GM12892 (cell line): ENCODE measurements at regions not wholly inside any gene's neighbourhood (a gene's known extent, or its start where the extent isn't known, plus 50 kb on each side); places are given as distances from the start of the nearest gene placed in this dataset.
"Not testable (repeated sequence)": the region's sequence is repeated elsewhere in the genome, so short reads cannot be mapped to it uniquely, and the experiment has no call there.

ENCODE experiments used
- DNase-seq: peaks from one replicate; pipeline ENCODE4 v3.0.0; 2011; ENCODE audit not compliant: insufficient read length
- FAIRE-seq: peaks from 2 replicates; lab custom pipeline; 2011; peaks lifted over from hg19 to GRCh38; lab: Jason Lieb, UNC
- POLR2A ChIP-seq: IDR thresholded peaks from 2 replicates; pipeline ENCODE4 v1.6.1; 2011; ENCODE audit warnings: low read depth, low read length, control low read depth
- POLR2AphosphoS5 ChIP-seq: IDR thresholded peaks from 2 replicates; pipeline ENCODE4 v1.6.1; 2011; ENCODE audit warnings: low read depth, low read length, control low read depth
- TAF1 ChIP-seq: IDR thresholded peaks from 2 replicates; pipeline ENCODE4 v1.6.1; 2011; ENCODE audit warnings: low read depth, mild to moderate bottlenecking, control low read depth, low read length, borderline replicate concordance

DNA sequence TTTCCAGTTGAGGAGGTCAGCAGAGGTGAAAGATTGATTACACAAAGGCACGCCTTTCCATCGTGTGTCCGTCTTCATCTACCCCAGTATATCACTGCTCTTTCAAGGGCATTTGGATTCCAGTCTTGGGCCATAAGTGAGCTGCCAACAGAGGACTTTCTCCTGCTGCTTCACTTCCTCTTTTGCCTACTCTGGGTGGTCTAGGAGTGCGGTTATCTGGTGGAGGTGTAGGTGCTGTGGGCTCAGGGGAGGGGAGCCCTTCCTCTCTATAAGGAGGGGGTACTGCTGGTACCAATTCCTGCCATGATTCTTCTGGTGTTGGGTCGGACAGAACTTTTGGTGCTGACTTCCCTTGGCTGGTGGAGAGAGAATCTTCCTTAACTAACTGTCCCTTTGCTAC, 83.1 kb upstream of the VEPH1 start:
- FAIRE-seq (no peak), DNase-seq (no peak)
- TF ChIP-seq POLR2AphosphoS5 (no peak), TAF1 (no peak), POLR2A (no peak)

DNA sequence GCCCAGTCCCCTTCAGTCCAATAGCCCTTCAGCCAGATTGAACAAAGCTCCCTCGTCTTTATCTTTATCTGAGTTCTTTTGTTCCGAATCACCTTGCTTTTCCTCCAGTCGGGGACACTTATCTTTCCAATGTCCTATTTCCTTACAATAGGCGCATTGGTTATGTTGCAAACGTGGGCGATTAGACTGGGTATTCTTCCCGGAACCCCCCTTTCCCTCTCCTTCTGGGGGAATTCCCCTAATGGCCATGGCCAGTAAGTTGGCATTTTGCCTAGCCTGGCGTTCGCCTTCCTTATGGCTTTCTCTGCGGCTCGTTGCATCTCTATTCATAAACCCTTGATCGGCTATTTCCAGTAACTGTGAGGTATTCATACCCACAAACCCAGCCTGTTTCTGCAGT, 82.2 kb upstream of the VEPH1 start:
- FAIRE-seq (no peak), DNase-seq (no peak)
- TF ChIP-seq POLR2AphosphoS5 (no peak), POLR2A (no peak), TAF1 (no peak)

DNA sequence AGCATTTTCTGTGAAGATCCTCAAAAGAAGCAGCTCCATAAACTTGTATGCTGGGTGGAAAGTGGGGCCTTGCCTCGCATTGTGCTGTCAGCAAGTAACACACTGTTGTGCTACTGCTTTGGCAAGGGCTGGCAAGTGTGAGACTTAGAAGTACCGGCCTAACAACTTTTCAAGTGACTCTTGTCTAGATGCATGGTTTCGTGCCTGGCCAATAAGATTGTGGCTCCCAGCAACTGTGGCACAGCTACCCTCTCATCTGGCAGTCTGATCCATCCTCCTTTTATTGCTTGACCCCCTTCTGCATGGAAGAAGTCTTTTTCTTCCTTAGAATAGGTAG, 79.4 kb upstream of the VEPH1 start:
- TF ChIP-seq POLR2AphosphoS5 (no peak), TAF1 (no peak), POLR2A (no peak)

DNA sequence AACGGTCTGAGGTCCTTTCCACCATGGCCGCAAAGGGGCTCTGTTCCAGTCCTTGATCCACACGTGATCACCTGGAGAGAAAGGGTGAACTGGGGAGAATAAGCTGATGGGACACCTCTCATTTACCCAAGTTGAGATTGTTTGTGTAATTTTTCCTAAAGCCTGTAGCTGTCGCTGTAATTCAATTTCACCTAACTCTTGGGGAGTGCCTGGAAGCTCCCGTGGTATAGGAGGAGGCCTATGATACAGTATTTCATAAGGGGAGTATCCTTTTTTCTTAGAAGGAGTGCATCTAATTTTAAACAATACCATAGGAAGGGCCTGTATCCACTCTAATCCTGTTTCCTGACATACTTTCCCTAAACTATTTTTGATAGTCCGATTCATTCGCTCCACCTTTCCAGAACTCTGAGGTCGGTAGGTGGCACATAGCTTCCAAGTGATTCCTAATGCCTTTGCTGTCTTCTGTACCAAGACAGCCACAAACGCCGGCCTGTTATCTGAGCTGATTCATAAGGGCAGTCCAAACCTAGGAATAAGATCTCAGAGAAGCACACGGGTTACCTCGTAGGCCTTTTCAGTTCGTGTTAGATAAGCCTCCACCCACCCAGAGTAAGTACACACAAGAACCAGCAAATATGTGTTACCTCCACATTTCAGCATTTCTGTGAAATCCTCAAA, 78.9 kb upstream of the VEPH1 start:
- FAIRE-seq: not testable (repeated sequence)

More for the DNA sequence above, 79.4 kb upstream of the VEPH1 start:
- FAIRE-seq (no peak), DNase-seq (no peak)

DNA sequence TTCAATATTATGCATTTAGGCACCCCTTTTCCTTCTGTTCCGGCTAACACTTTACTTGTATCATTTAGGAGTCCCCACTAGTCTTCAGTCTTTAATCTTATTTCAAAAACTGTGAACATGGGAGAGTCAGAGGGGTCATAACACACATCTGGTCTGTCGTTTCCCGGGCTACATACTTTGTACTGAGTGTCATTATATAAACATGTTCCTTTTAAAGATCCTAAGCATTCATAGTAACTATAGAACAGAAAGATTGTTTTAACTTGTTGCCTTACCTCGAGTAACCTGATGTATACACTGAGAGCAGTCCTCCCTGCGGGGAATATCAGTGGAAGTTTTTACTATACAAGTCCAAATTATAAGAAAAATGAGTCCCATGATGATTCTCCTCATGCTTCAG, 78.2 kb upstream of the VEPH1 start:
- FAIRE-seq: no peak
- TF ChIP-seq POLR2AphosphoS5 (no peak), TAF1 (no peak), POLR2A (no peak)
- no peak for DNase-seq

More for the DNA sequence above, 78.9 kb upstream of the VEPH1 start:
- DNase-seq: not testable (repeated sequence)

DNA sequence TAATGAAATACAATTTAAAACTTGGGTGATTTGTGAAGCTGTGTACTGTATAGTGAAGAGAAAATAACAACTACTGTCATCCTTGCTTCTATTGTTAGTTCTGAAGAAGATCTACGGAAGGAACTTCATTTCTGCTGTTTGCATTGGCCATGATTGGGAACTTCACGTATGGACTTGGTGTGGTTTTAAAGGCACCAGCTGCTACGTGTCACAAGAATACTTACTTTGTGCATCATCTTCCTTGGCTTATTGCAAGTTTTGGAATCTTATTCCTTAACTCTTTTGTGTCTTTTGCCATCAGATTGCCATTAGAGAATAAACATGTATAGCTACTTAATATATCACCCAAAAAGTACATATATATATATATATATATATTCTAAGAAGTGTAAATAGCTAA, 75.0 kb upstream of the VEPH1 start:
- FAIRE-seq (no peak), DNase-seq (no peak)
- no peak for TF ChIP-seq POLR2A
- no peak for TF ChIP-seq POLR2AphosphoS5
- no peak for TF ChIP-seq TAF1

DNA sequence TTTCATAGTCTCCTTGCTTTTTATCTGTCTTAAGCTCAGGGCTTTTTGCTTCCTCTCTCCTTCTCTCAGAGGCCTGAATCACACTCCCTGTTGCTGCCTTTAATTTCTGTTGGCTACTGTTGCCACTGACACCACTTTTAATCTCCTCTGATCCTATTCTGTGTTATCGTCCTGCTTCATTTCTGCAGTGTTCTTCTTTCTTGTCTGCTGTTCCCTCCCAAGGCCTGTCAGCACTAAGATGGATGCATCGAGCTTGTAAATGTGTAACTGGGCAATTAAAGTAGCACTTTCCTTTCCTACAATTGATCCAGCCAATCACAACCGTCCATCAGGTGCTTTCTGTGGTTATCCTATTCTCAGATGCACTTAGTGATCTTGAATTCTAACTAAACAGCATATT, 71.3 kb upstream of the VEPH1 start:
- TF ChIP-seq TAF1: no peak
- no peak for TF ChIP-seq POLR2A
- no peak for TF ChIP-seq POLR2AphosphoS5
- FAIRE-seq (no peak), DNase-seq (no peak)

DNA sequence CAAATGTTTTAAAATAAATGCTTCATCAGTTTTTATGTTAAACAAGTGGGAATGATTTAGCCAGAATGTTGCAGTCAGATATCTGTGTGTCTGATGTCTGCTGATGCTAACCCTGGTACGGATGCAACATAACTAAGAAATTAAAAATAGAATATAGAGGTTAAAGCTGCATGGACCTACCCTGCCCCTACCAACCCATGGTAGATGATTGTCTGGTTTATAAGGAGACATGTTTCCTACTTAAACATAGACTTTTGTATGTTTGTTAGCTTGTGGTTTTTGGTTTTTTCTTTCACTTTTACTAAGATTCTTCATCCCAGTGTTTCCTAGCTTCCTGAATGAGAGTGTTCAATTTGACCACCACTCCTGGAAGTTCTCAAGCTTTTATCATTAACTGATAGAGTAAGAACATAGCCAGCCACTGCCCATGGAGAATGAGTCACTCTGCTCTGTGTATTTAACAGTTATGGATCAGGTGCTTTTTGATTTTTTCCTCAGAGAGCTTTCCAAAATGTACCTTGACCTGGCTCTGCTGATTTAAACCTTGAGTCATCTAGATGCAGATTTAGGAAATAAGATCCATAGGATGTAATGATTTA, 70.7 kb upstream of the VEPH1 start:
- no peak for DNase-seq
- no peak for FAIRE-seq
- no peak for TF ChIP-seq TAF1
- no peak for TF ChIP-seq POLR2A
- no peak for TF ChIP-seq POLR2AphosphoS5

DNA sequence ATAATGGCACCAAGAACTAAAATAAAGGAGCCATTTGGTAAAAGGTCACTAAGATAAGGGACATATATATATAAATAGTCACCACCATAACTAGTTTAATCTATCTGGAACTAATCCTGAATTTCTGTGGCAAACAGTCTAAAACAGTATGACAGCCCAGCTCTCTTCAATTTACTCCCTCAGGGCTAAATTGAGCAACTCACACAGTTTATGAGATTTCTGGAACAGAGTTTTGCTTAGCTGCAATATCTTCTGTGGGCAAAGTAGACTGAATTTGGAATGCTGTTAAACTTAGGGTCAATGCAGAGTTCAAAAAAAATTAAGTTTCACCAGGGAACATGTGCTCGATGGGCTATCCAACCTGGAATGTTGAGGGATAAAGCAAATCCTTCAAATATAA, 70.1 kb upstream of the VEPH1 start:
- TF ChIP-seq POLR2A (no peak), TAF1 (no peak), POLR2AphosphoS5 (no peak)
- DNase-seq (no peak), FAIRE-seq (no peak)

DNA sequence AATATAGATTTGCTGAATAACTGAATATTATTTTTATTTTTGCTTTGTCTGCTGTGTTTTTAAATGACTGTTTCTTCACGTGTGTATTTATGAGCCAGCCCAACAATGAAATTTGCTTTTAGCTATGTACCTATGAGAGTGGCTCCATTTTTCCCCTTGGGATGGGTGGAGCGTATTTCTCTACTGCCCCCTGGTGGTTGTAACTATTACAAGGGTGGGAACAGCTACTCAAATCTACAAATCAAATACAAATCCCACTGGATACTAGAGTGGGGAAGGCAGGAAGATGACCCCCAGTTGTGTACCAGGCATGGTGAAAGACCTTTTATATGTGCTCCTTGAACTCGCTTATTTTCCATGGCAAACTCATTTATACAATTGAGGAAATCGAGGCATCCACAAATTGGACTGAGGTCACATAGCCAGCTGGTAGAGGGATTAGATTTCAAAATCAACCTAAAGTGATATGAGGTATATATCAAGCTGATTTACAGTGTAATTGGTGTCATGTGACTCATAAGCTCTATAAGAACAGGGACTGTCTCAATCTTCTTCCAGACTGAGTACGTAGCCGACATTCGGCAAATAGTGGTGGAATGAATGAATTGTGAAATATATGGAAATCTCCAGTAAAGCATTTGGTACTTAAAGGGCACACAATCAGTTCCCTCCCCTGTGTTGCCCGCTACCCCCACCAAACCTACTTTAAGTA, 69.5 kb upstream of the VEPH1 start:
- FAIRE-seq (peak; percentile 87), DNase-seq (peak; percentile 14)
- no peak for TF ChIP-seq POLR2AphosphoS5
- TF ChIP-seq POLR2A: no peak
- TF ChIP-seq TAF1: no peak

DNA sequence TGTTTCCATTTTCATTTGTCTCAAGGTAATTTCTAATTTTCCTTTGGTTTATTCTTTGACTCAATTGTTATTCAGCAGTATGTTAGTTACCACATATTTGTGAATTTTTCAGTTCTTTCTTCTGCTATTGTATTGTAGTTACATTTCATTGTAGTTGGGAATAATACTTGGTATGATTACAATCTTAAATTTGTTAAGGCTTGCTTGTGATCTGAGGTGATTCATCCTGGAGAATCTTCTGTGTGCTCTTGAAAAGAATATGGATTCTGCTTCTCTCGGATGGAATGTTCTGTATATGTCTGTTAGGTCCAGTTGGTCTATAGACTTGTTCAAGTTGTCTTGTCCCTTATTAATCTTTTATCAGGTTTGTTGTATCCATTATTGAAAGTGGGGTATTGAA, 63.4 kb upstream of the VEPH1 start:
- DNase-seq (no peak), FAIRE-seq (no peak)
- TF ChIP-seq TAF1 (no peak), POLR2A (no peak), POLR2AphosphoS5 (no peak)

DNA sequence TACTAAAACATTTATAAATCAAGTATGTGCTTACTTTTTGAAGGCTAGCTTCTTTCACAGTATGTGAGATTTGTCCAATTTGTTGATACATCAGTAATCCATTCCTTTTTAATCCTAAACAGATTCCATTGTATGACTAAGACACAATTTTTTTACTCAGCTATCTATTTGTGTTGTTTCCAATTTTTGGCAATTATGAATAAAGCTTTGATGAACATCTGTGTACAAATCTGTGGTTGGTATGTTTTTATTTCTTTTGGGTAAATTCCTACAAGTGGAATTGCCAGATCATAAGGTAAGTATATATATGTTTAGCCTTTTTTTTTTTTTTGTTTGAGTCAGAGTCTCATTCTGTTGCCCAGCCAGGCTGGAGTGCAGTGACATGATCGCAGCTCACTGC, 56.2 kb upstream of the VEPH1 start:
- DNase-seq (no peak), FAIRE-seq (no peak)
- TF ChIP-seq POLR2AphosphoS5 (no peak), TAF1 (no peak), POLR2A (no peak)
